SU-DHL-6 (cell line): ENCODE measurements at regions not wholly inside any gene's neighbourhood (a gene's known extent, or its start where the extent isn't known, plus 50 kb on each side); places are given as distances from the start of the nearest gene placed in this dataset.

Experiments used
- H2AFZ ChIP-seq: fragments of 200-600 bp; sonication (generic); 2 replicates; pipeline ENCODE4 v1.6.1; 2014; ENCODE audit warnings: low read depth, mild to moderate bottlenecking, moderate library complexity, mixed read lengths, antibody characterized with exemption, low read length; ENCODE audit not compliant: severe bottlenecking
- H3F3A ChIP-seq: fragments of 200-600 bp; shearing (Covaris generic); 2 replicates; pipeline ENCODE4 v1.6.0; 2016; ENCODE audit warnings: antibody characterized with exemption, mild to moderate bottlenecking; ENCODE audit not compliant: insufficient read depth
- H3K27ac ChIP-seq: fragments of 200-600 bp; sonication (generic); 2 replicates; pipeline ENCODE4 v1.5.1; 2016; ENCODE audit warnings: low read depth, mild to moderate bottlenecking, low read length, moderate library complexity, mixed read lengths
- H3K27me3 ChIP-seq: fragments of 200-600 bp; sonication (generic), shearing (Covaris generic); 2 replicates; pipeline ENCODE4 v1.6.0; 2014; ENCODE audit warnings: mild to moderate bottlenecking, low read length
- H3K36me3 ChIP-seq: fragments of 200-600 bp; sonication (generic); 2 replicates; pipeline ENCODE4 v1.6.1; 2014; ENCODE audit warnings: mild to moderate bottlenecking, low read length, mixed read lengths
- H3K4me2 ChIP-seq: fragments of 300-600, 200-600 bp; shearing (Covaris generic), sonication (generic); 2 replicates; pipeline ENCODE4 v1.6.0; 2014; ENCODE audit warnings: low read length, low read depth, mild to moderate bottlenecking; ENCODE audit not compliant: poor library complexity, severe bottlenecking
- H3K4me3 ChIP-seq: fragments of 200-600 bp; sonication (generic); 2 replicates; pipeline ENCODE4 v1.5.1; 2014; ENCODE audit warnings: antibody characterized with exemption, low read length, mild to moderate bottlenecking, mixed read lengths; ENCODE audit not compliant: insufficient read depth, poor library complexity, severe bottlenecking
- H3K79me2 ChIP-seq: fragments of 200-600 bp; sonication (generic); 2 replicates; pipeline ENCODE4 v1.6.1; 2014; ENCODE audit warnings: mild to moderate bottlenecking, low read length, moderate library complexity; ENCODE audit not compliant: insufficient read depth
- H3K9ac ChIP-seq: fragments of 200-600 bp; sonication (generic); 2 replicates; pipeline ENCODE4 v1.7.0; 2014; ENCODE audit warnings: mild to moderate bottlenecking, low read length
- H3K9me2 ChIP-seq: fragments of 200-600 bp; sonication (generic); replicated peaks from 2 replicates; pipeline ENCODE4 v1.6.1; 2014; ENCODE audit warnings: low read length; ENCODE audit not compliant: insufficient read depth
- H3K9me3 ChIP-seq: fragments of 200-600 bp; sonication (generic); 2 replicates; pipeline ENCODE4 v1.6.1; 2014; ENCODE audit warnings: low read length, mixed read lengths; ENCODE audit not compliant: insufficient read depth
- H4K20me1 ChIP-seq: fragments of 200-600 bp; sonication (generic); 2 replicates; pipeline ENCODE4 v1.6.1; 2014; ENCODE audit warnings: low read depth, mild to moderate bottlenecking, antibody characterized with exemption, low read length, moderate library complexity, mixed read lengths
- CTCF ChIP-seq: fragments of 200-600 bp; sonication (generic); IDR thresholded peaks from one replicate; pipeline ENCODE4 v1.5.1; 2017; ENCODE audit warnings: antibody characterized with exemption, mild to moderate bottlenecking, low read length, moderate library complexity; ENCODE audit not compliant: insufficient read depth, poor library complexity, severe bottlenecking
- EZH2phosphoT487 ChIP-seq: fragments of 200-600 bp; sonication (generic), shearing (Covaris generic); conservative IDR thresholded peaks from 2 replicates; pipeline ENCODE4 v1.6.1; 2018; ENCODE audit warnings: mild to moderate bottlenecking, antibody characterized with exemption, low read length, moderate library complexity, mixed read lengths

- H3K4me3 ChIP-seq = no peak overlapping the region
- H3K27ac ChIP-seq = no peak overlapping the region
- H3K36me3 ChIP-seq = no peaks in the 10 kb centered on the region
- no peaks in the 10 kb centered on the region for H3K9me3 ChIP-seq
- no peaks in the 10 kb centered on the region for H3F3A ChIP-seq
- H3K4me2 ChIP-seq = no peak overlapping the region
- no peaks in the 10 kb centered on the region for H4K20me1 ChIP-seq
- no peaks in the 10 kb centered on the region for H3K79me2 ChIP-seq
- H3K9ac ChIP-seq = no peak overlapping the region
- H3K9me2 ChIP-seq = no peaks in the 10 kb centered on the region
- H3K27me3 ChIP-seq = no peaks in the 10 kb centered on the region
- H2AFZ ChIP-seq = no peak overlapping the region
- TF ChIP-seq EZH2phosphoT487 = no peak
- TF ChIP-seq CTCF = no peak
Observed at GRCh38 chrX:10897768-10898167, 213.4 kb upstream of the HCCS start.

GRCh38 chrX:10900585-10901289, 210.4 kb upstream of the HCCS start:
- H3K9me3 ChIP-seq = no peaks in the 10 kb centered on the region
- H3K36me3 ChIP-seq = no peaks in the 10 kb centered on the region
- no peaks in the 10 kb centered on the region for H3F3A ChIP-seq
- H2AFZ ChIP-seq = no peak overlapping the region
- no peaks in the 10 kb centered on the region for H3K27me3 ChIP-seq
- H3K79me2 ChIP-seq = no peaks in the 10 kb centered on the region
- no peak overlapping the region for H3K4me3 ChIP-seq
- no peaks in the 10 kb centered on the region for H4K20me1 ChIP-seq
- TF ChIP-seq CTCF = no peak
- TF ChIP-seq EZH2phosphoT487 = no peak
- no peaks in the 10 kb centered on the region for H3K9me2 ChIP-seq
- no peak overlapping the region for H3K27ac ChIP-seq
- H3K4me2 ChIP-seq = no peak overlapping the region
- no peak overlapping the region for H3K9ac ChIP-seq

GRCh38 chrX:10901290-10901633, 209.9 kb upstream of the HCCS start:
- Histone ChIP-seq H3K9me3 (no peaks in the 10 kb centered on the region), H3F3A (no peaks in the 10 kb centered on the region), H3K4me3 (no peak overlapping the region), H4K20me1 (no peaks in the 10 kb centered on the region), H3K27ac (no peak overlapping the region), H3K79me2 (no peaks in the 10 kb centered on the region), H2AFZ (no peak overlapping the region), H3K4me2 (no peak overlapping the region), H3K27me3 (no peaks in the 10 kb centered on the region), H3K36me3 (no peaks in the 10 kb centered on the region), H3K9ac (no peak overlapping the region), H3K9me2 (no peaks in the 10 kb centered on the region)
- TF ChIP-seq CTCF = no peak
- no peak for TF ChIP-seq EZH2phosphoT487
